ENCODE measurements at regions not wholly inside any gene's neighbourhood (a gene's known extent, or its start where the extent isn't known, plus 50 kb on each side); places are given as distances from the start of the nearest gene placed in this dataset.

DNA sequence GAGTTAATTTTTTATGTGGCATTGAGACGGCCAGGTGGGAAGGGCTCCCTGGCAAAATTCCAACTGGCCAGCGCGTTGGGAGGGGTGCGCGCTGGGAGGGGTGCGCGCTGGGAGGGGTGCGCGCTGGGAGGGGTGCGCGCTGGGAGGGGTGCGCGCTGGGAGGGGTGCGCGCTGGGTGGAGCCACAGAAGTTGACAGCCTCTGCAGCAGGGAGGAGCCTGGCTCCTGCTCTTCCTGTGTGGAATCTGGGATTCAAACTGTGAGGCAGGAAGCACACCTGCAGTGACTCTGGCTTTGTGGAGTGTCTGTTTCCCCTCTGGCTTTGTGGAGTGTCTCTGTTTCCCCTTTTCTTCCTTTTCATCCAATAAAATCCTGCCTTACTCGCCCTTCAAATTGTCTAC lies 147.9 kb upstream of the CBLN2 start:
- no peak for DNase-seq

DNA sequence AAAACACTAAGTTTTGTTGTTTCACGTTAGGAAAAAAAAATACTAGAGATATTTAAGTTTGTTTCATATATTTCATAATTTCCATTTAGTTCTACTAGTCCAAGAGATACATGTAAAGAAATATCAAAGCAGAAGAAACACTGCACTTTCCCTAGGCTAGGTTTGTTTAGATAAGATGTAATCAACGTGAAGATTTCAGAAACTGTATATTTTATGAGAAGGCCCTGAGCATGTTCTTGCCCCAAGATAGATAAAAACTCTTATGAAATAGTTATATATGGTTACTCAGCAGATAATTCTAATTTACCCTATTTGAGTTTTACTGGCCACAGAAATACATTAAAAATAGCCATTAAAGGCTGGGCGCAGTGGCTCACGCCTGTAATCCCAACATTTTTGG lies 143.6 kb upstream of the CBLN2 start:
- no peak for DNase-seq

DNA sequence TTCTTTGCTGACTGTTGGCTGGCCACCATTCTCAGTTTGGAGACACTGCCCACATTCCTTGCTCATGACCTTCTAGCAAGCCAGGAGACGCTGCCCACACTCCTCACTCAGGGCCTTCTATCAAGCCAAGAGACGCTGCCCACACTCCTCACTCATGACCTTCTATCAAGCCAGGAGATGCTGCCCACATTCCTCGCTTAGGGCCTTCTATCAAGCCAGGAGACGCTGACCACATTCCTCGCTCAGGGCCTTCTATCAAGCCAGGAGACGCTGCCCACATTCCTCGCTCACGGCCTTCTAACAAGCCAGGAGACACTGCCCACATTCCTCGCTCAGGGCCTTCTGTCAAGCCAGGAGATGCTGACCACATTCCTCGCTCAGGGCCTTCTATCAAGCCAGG lies 131.3 kb upstream of the CBLN2 start:
- no peak for DNase-seq

DNA sequence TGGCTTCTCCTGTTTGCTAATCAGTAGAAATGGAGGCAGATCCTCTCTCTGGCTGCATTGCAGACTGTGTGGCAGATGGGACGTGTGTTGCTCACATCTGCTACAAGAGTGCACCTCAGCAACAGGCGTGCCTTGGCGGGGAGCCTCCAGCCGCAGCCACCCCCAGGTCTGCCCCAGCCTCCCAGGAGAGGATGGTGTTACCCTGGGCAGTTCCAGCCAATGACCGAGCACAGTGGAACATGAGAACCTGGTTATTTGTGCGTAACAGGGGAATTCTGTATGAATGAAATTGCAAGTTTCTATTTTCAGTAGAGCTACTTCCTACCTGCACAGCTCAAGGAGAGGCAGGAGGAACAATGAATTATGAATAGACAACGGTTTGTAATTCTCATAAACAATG lies 130.6 kb upstream of the CBLN2 start:
- no peak for DNase-seq

DNA sequence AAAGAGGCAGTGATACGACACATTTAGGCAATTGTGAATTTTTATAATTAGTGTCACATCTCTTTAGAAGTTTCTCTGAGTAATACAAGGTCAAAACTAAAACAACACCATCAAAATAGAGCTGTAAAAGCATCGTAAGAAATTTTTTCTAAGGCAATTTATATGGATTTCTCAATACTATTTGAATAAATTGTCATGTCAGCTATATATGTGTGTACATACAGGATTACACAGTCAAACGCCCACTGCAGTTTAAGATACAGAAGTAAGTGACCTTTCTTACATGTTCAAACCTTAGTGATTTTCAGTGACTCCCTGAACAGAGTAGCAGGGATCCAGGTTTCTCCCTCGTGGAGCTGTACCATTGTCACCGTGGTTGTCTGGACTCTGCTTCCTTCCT lies 129.1 kb upstream of the CBLN2 start:
- no peak for DNase-seq

DNA sequence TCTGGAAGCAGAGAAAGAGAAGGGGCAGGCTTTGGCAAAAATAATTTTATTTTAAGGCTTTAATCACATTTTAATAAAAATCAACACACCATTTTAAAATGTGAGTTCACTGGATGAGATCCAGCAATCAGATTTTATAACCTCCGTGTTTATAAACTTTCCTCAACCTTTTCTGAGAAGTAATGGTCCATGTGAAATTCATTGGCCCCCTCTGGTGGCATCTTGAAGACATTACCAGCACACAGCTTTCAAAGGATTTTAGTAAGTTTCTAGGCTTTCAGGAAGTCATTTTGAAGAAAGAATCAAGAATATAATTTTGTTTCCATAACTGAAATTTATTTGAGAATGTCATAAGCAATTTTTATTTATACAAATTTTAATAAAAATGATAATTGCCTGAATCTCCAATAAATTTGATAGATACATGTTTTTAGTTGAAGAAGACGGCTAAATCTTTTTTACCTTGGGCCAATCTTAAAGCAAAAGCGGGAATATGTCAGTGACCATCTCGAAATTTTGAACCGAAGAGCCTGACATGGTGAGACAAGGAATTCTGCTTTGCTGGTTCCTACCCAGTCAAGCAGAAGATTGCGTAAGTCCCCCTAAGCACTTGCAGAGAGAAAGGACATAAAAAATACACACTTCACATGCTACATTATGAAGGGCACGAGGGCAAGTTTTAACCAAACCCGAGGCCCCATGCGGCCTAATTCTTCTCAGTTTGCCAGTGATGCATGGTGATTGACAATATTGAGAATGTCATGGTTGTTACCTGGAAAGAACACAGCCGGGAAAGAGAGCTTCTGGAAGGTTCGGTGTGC lies 128.4 kb upstream of the CBLN2 start:
- peak; percentile 39 for DNase-seq

DNA sequence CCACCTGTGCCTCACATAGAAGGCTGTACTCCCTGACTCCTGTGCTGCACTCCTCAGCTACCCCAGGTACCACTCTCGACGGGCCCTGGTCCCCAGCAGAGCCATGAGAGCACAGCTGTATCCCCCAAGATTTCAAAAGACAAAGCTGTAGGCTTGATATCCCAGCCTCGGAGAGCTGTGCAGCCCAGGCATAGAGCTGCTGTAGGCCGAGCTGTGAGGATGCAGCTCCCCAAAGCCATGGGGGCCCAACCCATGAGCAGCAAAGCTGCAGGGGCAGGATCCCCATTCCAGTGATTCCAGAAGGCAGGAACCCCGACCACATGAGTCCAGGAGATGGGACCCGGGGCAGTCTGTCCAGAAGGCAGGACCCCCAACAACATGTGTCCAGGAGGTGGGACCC lies 123.8 kb upstream of the CBLN2 start:
- no peak for DNase-seq

DNA sequence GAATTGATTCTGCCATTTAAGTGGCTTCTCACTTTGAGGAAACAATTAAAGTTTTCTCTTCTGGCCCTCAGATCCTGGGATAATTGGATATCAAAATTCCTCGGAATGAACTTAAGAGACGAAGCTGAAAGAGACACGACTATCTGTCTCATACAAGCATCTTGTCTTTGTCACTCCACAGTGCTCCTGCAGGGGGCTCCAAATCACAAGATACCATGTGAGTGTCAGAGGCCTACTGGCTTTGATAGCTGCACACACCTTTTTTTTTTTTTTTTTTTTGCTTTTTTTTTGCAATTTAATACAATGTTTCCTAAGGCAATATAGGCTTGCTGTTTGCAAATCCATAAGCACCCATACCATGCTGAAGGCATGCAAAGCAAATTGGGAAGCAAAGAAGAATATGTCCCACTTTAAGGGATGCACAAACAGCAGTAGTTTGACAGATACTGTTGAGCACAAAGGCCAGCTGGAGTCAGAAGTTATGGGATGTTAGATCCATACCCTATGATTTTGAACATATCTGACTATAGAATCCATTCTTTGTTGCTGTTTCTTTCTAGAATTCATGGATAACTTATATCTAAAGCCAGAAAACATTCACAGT lies 109.0 kb upstream of the CBLN2 start:
- DNase-seq, result no peak

DNA sequence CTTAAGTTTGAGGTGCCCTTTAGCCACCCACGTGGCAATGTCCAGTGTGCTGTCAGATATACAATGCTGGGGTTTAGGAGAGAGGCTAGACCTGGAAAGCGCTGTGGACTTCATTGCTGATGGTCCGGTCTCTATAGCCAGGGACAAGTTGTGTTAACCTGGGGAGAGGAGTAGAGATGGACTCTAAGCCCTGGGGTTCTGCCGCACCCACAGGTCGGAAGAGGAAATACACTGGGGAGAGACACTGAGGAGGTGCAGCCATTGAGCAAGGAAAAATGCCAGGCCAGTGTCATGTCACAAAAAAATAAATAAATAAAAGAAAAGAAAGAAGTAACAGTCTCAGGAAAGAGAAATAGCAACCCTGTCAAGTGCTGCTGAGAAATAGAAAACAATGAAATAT lies 106.9 kb upstream of the CBLN2 start:
- no peak for DNase-seq

DNA sequence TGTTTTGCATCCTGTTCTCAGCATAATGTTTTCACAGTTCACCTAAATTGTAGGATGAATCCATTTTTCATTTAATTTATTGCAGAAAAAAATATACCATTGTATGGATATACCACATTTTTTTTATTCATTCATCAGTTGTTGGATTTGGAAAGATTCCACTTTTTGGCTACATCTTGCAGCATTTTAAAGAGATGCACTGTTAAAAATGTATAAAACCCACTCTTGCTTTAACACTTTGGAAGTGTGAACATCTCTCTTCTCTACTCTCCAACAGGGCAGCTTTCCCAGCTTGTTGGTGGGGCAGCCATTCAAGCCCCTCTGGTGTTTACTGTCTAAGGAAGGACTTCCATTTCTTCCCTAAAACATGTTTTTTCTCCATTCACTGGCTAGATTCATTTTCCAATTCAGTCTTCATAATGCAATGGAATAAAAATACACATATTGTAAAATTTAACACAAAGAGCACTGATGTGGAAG lies 104.4 kb upstream of the CBLN2 start:
- no peak for DNase-seq

DNA sequence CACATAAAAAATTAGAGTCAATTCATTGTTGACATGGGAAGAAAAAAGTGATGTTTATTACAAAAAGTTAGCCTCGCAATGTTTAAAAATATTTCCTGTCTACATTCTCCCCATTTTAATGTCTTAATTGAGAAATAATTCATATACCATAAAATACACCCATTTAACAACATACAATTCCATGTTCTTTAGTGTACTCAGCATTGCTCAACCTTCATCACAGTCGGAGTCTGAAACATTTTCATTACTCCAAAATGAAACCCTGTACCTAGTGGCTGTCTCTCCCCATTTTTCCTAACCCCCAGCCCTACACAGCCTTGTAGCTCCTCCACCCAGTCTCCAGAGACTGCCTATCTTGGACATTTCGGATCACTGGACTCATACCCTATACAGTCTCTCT lies 103.9 kb upstream of the CBLN2 start:
- no peak for DNase-seq

DNA sequence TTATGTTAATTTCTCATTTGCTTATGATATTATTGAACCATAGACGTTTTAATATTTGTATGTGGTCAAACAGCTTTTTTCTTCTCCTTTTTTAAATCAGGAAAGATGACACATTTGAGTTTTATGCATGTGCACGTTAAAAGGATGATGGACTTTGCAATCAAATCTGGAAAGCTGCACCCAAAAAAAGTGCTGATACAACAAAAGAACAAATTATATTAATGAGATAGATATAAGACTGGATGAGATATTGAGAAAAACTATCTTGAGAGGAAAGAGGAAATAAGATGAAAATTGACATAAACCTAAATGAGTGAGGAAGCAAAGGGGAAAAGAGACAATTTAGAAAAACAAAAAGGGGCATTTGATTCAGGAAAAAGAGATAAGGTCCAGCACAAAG lies 96.4 kb upstream of the CBLN2 start:
- no peak for DNase-seq

DNA sequence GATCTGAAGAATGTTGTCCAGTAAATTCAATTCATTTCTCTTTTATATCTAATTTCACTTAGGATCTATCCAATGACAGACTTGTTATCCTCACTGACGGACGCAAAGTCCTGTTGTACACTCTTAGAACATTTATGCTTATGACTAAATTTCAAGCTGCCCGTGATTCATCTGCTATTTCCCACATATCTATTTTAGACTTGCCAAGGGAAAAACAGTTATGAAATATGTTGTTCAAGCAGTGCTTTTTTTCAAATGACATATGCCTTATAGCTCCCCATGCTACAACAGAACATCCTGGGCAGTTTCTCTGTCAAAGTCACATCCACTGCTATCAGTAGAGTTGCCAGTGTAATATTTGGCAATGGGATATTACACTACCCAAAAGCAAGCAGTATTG lies 94.2 kb upstream of the CBLN2 start:
- DNase-seq, result no peak

DNA sequence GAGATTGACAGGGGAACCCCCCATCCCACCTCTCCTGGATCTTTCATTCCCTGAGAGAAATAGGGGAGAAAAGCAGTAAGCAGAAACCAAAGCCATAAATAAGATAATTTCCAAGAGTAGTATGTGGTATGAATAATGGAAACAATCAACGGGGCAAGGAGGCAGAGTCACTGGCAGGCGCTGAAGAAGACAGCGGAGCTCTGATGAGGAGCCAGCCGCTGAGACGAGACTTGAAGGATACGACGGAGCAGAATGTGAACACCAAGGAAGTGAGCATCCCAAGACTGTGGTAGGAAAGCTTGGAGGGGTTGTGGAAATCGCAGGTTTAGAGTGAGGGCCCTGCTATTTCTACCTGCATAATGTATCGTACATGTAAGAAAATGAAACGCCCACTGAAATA lies 93.6 kb upstream of the CBLN2 start:
- DNase-seq, result no peak

DNA sequence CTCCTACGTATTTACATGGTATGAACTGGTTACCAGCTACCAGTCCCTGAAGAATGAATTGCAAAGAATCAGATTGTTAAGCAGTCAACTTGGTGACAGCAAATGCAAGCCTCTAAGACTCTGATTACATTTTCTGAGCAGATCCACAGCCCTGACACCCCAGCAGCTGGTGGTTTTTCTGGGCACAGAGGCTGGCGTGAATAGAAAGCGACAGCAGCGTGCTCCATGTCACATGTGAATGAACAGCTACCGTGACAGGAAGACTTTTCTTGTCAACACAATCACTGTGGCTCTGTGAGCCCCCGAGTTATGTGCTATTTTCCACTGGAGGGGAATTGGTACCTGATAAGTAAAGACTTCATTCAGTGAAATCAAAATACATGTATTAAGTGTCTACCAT lies 93.2 kb upstream of the CBLN2 start:
- DNase-seq, result no peak

DNA sequence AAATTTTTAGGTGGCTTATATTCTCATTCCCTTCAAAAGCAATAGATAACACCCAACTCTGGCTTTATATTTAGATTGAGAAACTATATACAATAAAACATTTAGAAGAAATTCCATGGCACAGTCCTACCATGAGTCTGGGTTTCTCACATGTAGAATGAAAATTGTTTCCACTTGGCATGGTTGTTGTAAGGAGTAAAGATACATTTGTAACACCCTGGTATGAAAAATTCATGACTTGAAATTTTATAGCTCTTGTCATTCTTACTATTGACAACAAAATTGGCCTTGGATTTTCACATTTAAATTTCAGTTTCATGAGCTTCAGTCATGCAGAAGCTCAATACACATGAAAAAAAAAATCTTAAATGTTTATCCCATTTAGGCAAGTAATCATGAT lies 92.5 kb upstream of the CBLN2 start:
- no peak for DNase-seq

DNA sequence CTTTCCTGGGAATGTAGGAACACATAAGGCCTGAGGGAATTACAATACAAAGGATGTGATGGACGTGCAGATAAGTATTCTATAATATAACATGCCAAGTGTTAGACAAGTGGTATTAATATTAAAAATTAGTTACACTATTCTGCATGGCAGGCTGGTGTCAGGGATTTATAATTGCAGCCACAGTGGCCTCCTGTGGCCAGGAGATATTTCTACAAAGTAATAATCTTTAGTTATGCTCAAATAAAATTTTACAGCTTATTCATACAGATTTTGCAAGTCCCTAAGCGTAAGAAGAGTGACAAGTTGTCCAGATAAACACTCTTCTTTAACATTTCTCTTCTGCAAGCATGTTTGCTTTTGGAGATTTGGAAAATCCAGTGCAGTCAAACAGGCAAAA lies 90.4 kb upstream of the CBLN2 start:
- no peak for DNase-seq

DNA sequence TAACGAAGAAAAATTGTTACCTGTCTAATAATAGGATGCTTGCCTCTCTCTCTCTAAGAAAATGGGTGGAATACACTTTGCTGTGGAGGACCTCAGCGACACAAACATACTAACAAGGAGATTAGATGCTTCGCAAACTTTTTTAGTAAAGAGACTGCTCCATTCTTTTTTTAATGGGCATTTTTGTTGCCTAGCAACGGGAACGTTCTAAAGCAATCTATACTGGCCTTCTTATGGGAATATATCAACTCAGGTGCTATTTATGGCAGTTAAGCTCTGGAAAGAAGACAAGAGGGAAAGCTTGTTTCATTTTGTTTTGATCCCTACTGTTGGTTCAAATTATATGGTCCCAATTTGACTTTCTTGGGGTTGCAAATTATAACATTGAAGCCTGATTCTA lies 86.8 kb upstream of the CBLN2 start:
- DNase-seq, result no peak

DNA sequence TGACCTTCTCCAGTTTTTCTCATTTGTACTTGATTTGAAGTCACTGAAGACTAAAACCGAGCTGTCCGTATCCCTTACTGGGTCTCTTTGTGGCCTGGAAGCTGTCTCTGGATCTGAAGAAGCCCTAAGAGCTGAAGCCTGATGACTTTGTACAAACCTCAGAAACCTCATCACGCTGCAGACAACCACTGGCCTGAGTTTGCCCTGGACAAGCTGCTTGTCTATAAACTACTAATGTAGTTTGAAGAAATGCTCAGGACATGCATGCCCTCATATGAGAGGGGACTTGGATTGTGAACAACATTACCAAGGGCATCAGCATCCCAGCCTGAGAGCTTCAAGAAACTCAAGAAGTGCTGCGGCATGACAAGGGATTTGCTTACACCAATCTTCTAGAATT lies 79.3 kb upstream of the CBLN2 start:
- no peak for DNase-seq

DNA sequence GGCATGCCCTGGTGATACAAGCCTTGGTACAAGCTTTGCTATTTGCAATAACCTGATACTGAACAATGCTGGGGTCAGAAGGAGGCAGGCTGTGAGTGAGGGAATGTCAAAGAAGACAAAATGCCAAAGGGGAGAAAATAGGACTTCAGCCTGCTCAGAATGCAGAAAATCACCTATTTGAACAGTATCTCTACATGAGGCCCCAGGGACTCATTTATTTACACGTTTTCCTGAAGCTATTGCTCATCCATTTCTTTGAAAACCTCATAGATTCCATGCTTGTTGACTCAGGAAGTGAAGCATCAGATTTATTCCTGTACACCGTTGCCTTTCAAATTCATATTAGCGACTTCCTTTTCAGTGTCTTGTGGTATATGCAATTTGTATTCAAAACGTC lies 69.4 kb upstream of the CBLN2 start:
- no peak for DNase-seq

DNA sequence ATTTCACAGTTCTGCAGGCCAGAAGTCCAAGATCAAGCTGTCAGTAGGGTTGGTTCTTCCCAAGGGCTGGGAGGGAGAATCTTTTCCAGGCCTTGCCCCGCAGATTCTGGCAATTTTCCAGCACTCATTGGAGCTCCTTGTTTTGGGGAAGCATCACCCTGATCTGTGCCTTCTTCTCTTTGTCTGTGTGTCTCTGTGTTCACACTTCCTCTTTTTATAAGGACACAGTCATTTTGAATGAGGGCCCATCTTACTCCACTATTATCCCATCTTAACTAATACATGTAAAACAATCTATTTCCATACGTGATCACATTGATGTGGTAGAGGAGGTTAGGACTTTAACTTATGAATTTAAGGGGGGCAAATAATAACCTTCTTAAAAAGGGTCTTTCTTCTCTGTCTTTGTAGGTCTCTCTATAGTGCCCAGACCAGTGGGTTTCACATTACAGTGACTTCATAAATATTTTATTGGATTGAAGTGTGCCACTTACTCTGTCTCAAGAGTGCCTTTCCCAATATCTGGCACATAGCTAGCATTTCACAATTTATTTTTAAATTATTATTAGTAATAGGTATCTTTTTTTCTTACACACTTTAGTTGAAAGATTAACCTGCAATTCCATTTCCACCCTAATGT lies 68.9 kb upstream of the CBLN2 start:
- no peak for DNase-seq

DNA sequence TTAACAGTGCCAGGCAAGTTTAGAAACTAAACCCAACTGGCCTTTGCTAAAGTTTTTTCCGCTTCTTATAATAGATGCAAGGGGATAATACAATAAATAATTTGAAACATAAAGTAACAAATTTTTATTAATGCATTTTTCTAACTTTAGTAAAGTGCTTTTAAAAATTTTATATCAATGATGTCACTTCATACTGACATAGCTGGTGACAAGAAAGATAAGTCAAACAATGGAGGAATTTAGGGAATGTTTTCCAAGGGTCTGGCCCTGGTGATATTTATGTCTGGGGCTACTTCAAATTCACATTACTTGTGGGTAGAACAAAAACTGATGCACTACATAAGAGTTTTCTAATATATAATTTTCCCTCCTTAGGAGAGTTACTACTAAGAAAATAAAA lies 61.2 kb upstream of the CBLN2 start:
- DNase-seq, result no peak

DNA sequence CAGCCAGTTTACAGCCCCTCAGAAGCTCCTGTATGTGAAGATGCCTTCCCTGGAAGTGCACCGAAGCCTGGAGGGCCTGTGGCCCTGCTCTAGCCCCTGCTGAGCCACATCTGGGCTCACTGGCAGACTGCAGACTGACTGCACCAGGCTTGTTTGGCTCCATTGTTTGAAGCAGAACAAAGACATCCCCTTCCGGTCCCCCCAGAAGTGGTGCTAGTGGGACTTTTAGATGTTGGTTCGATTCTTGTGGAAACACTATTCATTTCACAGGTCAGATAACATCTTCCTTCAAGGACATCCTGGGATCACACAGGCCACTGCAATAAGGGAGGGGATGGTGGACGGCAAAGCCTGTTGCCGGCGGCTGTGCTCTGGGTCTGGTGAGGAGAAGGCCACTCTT lies 57.8 kb upstream of the CBLN2 start:
- no peak for DNase-seq

DNA sequence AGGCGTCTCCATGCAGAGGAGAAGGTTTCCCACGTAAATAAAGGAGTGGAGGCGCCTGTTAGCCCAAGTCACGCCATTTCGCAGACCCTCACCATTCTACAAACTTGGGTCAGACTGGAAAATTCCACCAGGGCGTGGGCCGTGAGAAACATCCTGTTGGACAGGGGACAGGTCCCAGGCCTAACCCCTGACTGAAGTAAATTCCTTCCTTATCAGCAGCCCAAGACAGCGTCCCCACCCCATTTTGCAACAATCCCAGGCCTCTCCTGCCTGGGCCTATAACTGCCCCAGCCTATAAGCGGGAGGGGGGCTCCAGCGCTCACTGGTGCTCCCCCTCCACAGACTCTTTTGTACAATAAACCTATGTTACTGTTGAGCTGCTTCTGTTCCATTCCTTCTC lies 57.3 kb upstream of the CBLN2 start:
- no peak for DNase-seq
